HG03565 (cell line): ENCODE measurements at regions not wholly inside any gene's neighbourhood (a gene's known extent, or its start where the extent isn't known, plus 50 kb on each side); places are given as distances from the start of the nearest gene placed in this dataset.

Experiments used
- ATAC-seq: cut with Tn5 transposase; IDR thresholded peaks from one replicate; pipeline ENCODE4 v1.9.1; 2021; ENCODE audit warnings: mild to moderate bottlenecking, moderate library complexity; ENCODE audit not compliant: unreplicated experiment

- ATAC-seq, result peak; percentile 76
Observed at GRCh38 chr6:40912158-40912946, 126.7 kb downstream of the UNC5CL start.

DNA sequence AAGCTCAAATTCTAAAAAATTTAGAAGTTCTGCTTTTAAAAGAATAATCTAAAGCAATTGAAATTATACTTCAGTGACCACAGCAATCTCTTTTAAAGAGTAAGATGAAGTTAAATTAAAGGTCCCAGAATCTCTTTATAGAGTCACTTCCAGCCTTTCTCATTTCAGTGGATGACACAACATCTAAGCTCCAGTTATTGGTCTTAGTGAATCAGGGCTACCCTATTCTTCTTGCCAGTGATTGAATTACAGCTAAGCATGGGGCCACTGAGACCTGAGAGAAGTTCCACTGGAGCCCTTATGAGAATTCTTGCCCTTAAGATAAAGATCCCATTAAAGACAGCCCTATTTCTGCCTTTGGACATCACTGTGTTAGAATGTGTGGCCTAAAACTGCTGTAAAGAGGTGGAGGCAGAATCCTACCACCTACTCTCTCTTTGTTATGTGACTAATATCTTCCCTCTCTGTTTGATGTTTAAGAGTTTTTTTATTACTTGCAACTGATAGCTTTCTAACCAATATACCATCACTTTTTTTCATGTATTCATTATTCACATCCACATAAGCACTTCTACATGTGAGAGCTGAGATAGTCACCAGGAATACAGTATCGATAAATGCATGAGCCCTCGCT, 128.6 kb downstream of the UNC5CL start:
- ATAC-seq, result no peak

GRCh38 chr6:40909811-40910210, 129.2 kb downstream of the UNC5CL start:
- no peak for ATAC-seq

- no peak for ATAC-seq
Observed at GRCh38 chr6:40907198-40907701, 131.8 kb downstream of the UNC5CL start.

DNA sequence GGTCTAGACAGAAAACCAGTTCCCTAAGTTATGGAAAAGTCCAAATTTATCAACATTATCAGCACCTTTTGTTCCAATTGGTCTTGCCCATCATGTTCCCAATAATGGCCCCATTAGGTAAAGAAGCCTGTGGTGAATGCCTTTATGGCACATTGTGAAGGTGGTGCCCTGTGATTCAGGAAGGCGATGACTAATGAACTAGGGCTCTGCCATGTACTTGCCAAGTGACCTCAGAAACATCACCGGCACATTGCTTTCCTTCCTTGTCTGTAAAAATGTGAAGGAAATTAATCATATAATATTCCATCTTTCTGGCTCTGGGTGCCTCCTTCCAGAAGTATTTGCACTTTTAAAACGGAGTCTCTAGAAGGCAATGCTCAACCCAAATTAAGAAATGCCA, 132.3 kb downstream of the UNC5CL start:
- no peak for ATAC-seq

- no peak for ATAC-seq
Observed at GRCh38 chr6:40904583-40905194, 134.3 kb downstream of the UNC5CL start.

DNA sequence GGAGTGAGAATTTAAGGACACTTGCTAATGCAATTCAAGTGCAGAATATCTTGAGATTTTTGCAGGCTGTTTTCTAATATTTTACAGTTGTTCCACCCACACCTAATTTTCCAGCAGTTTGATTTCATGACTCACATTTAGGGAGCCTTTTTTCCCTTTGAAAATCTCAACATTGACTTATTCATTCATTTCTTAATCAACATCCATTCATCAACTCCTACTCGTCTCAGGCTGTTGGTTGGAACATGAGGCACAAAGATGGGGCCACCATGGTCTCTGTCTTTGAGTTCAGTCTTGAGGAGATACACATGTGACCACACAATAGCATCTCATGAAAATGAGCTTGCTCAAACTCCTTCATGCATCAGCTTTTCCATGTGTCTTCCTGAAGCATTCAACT, 135.6 kb downstream of the UNC5CL start:
- no peak for ATAC-seq

DNA sequence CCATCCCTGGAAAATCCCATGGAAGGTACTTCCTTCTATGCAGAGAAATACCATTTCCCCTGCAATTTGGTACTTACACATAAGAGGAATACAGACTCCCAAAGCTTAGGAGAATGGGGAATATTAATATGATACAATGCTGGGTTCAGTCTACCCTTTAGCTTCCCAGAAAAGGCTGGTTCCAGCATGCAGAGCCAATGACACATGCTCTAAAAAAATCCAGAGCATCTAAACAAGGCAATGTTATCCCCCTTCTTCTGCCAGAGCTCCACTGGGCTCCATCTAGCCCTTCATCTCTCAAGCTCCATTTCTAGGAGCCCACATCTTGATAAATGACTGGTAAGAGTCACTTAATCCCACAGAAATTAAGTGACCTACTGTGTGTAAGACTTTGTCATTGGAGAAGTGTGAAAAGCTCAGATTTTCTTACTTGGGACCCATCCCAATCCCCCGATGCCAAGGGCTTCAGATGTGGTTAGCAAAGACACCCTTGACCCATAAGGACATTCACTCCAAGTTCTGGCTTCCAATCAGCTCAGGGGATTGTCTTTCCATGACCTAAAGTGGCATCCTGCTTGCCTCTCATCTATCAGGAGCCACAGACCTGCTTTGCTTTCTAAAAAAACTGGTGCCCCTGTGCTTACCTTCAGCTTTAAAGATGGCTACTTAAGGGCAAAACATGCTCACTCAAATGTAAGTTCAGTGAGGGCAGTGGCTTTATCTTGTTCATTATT, 137.5 kb downstream of the UNC5CL start:
- ATAC-seq, result no peak

- no peak for ATAC-seq
Observed at GRCh38 chr6:40900791-40901190, 138.2 kb downstream of the UNC5CL start.

GRCh38 chr6:40899684-40900155, 139.3 kb downstream of the UNC5CL start:
- no peak for ATAC-seq

DNA sequence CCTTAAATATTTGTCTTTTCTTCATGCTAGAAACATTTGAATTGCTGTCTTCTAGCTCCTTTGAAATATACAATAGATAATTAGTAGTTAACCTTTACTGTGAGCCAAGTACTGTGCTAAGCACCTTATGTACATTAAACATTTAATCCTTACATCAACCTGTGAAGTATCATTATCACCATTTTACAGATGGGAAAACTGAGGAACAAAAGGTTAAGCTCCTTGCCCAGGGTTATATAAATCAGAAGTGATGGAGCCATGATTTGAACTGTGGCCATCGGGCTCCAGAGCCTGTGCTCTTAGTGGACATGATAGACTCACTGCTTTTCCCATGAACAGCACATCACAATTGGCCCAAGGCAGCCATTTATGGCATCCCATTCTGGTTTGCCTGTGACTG, 140.9 kb downstream of the UNC5CL start:
- ATAC-seq, result no peak

- no peak for ATAC-seq
Observed at GRCh38 chr6:40897390-40898003, 141.5 kb downstream of the UNC5CL start.

GRCh38 chr6:40896696-40897095, 142.3 kb downstream of the UNC5CL start:
- ATAC-seq, result no peak

DNA sequence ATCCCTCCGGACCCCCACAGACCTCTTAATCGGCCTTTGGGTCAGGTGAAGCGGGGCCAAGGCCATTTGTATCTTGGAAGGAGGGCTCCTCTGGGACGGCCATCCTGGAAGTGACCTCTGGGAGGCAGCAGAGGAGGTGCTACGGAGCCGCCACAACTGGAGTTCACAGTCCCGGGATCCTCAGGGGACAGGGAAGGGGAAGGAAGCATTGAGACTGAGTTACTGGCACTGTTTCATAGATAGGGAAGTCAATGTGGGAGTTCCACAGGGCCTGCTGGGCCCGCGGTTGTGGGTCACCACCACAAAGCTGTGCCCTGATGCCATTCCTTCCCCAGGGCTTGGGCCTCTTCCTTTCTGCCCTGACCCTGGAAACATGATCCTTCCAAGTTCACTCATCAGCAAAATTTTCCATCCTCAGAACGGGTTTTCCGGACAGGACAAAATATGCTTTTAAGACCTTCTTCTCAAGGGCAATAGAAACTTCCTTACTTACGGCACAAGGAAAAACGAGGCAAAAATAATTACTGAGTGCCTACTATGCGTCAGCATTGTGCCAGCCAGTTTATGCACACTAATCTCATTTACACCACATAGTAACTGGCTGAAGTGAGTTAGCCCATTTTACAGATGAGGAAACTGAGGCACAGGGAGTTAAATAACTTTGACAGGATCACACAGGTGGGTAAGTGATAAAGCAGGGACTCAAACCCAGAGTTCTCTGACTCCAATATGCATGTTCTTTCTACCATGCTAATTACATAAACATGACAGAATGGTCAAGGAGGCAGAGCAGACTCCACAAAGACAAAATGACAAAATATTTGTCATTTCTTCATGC, 143.8 kb downstream of the UNC5CL start:
- no peak for ATAC-seq

GRCh38 chr6:40893021-40893420, 146.0 kb downstream of the UNC5CL start:
- ATAC-seq, result no peak

- ATAC-seq, result no peak
Observed at GRCh38 chr6:40892223-40892622, 146.8 kb downstream of the UNC5CL start.

- no peak for ATAC-seq
Observed at GRCh38 chr6:40891686-40892085, 147.3 kb downstream of the UNC5CL start.

DNA sequence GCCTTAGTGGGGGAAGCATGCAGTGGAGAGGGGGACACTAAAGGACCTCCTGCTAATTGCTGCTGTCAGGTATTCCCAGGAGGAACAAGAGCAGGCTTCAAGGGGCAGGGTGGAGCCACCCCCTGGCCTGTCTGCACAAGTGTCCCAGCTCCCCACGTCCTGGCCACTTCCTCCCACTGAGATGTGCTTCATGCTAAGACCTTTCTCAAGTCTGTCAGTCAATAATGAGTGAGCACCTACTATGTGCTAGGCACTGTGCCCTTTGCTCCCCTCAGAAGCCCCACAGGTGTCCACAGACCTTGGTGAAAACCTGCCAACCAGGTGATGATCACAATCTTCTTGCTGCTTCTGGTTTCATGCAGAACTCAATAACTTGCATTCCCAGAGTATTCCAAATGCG, 147.9 kb downstream of the UNC5CL start:
- no peak for ATAC-seq

GRCh38 chr6:40889137-40889832, 149.7 kb downstream of the UNC5CL start:
- no peak for ATAC-seq
